GM19395 (cell line): ENCODE measurements at regions not wholly inside any gene's neighbourhood (a gene's known extent, or its start where the extent isn't known, plus 50 kb on each side); places are given as distances from the start of the nearest gene placed in this dataset.

ENCODE experiments used
- ATAC-seq: cut with Tn5 transposase; IDR thresholded peaks from one replicate; pipeline ENCODE4 v1.9.1; 2021; ENCODE audit warnings: mild to moderate bottlenecking, moderate library complexity; ENCODE audit not compliant: unreplicated experiment

GRCh38 chr3:59424268-59425010 is 374.6 kb upstream of the CFAP20DC start:
- no peak for ATAC-seq

DNA sequence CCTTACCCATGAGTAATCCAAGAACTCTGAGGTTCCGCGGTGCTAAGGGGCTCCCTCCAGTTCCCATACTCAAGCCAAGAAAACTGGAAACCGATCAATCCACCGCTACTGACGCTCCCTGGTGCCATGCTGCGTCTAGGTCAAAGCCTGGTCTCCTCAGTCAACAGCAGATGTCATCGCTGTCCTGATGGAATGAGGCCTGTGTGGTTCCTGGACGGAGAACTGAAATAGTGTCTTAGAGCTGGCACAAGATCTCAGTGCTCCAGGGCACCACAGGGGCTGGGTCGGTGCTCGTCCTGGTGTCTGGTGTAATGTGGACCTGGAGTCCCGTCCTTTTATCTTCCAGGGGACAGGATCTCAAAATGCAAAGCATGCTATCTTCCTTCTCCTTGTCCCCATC is 373.9 kb upstream of the CFAP20DC start:
- no peak for ATAC-seq

DNA sequence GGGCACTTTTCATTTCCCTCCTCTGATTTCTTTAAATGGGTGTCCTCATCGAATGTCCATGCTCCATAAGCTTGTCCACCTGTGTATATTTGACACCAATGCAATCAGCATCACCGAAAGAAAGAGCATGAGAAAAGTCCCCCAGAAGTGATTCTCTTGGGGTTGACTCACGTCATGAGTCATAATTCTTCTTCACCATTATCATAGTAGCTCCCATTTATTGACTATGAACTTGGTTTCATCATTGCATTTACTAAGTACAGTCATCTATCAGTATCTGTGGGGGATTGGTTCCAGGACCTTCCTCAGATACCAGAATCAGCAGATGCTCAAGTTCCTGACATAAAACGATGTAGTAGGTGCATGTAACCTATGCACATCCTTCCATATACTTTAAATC is 372.5 kb upstream of the CFAP20DC start:
- no peak for ATAC-seq

GRCh38 chr3:59418836-59419235 is 369.0 kb upstream of the CFAP20DC start:
- ATAC-seq: no peak

GRCh38 chr3:59412516-59412915 is 362.7 kb upstream of the CFAP20DC start:
- ATAC-seq: no peak

DNA sequence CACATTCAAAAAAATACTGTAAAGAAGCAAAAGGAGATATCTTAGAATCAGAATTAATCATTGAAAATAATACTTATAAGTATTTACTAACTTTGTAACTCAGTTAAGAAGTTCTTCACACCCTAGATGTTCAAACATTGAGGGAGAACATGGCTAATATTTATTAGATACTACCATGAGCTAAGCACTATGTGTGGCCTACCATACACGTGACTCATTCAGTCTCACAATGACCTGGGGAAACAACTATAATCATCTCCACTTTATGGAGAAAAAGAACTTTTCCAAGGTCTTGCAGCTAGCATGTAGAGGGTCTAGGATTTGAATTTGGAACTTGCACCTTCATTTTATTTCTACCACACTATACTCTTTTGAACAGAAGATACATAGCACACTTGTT is 361.9 kb upstream of the CFAP20DC start:
- ATAC-seq: no peak

DNA sequence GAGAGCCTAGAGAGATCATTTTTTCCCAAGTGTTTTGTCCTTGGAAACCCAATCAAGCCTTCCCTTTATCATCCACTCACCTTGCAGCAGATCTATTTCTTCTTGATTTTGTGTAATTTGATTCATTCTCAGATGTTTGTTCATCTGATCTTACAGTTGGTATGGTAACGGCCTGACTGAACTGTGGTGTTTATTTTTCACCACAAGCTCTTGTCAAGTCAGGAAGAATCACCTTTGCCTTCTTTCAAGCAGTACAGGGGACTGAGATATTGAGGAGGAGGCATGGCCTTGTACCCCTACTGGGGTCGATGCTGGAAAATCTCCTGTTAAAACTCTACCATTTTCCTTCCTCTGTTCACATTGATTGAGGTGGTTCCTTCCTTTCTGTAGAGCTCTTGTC is 361.4 kb upstream of the CFAP20DC start:
- ATAC-seq: no peak

DNA sequence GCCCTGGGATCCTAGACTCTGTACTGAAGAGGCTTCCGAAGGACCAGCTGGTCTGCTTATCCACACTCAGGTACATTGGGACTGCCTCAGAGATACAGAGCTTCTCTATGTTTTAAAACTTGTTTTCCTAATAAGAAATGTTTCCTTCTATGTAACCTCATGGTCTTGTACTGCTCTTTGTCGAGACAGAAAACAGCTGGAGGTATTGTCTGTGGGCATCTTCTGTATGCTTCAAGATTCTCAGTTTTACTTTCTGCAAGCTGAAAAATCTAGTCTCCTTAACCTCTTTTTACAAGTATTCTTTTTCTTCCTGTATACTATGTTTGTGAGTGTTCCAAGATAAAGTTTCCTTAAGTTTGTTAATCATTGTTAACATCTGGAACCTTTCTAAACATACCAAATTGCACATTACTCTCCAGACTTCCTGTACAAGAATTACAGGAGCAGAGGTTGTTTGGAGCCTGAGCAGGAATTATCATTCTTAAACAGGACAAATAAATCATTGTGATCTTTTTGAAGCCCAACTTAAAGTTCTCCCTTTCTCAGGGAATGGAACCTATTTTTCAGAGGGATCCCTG is 358.3 kb upstream of the CFAP20DC start:
- peak; percentile 74 for ATAC-seq

DNA sequence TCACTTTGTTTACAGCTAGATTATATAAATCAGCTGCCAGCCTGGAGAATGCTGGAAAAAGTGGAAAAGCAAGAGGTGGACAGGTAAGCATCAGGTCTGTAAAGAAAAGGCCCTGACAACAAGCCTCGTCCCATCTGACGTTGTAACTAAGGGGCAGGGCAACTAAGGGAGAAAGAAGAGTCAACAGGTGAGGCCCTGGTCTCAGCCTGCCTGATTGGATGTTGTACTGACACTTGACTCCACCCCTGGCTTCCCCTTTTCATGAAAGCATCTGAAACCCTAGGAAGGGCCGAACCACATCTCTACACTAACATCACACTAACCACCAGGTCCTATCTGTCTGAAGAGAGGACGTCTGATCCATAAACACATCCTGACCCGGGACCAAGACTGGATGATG is 357.6 kb upstream of the CFAP20DC start:
- ATAC-seq: no peak

DNA sequence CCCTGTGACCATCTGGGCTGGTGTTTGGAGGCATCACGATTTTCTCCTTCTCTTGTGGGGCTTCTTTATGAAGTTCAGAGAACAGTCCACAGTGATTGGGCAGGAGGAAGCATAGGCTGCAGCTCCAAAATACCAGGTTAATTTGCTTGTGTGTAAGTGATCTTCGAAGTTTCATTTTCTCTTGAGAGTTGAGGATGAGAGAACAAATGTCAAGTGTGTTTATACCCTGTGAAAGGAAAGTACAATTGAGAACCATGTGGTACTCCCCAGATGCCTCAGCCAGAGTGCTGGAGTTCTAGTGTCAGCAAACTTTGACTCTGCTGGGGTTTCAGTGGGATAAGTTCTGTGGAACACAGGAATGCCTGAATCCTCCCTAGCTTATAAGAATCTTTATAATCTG is 357.1 kb upstream of the CFAP20DC start:
- ATAC-seq: peak; percentile 90

DNA sequence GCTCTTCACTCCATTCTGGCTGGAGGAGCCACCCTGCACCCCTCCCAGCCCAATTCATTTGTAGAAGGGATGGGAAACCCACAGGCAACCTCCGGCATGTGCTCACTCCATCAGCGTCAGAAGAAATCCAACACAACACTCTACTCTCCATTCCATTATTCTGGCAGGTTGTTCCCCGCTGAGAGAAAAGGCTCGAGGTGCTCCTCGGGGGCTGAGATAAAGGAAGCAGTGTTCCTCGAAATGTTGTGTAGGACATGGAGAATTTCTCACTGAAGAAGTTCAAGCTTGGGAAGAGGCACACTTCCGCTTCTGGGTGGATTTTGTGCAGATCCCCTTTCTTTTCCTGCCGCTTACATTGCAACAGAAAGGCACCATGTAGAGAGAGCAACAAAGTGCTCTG is 355.0 kb upstream of the CFAP20DC start:
- no peak for ATAC-seq

DNA sequence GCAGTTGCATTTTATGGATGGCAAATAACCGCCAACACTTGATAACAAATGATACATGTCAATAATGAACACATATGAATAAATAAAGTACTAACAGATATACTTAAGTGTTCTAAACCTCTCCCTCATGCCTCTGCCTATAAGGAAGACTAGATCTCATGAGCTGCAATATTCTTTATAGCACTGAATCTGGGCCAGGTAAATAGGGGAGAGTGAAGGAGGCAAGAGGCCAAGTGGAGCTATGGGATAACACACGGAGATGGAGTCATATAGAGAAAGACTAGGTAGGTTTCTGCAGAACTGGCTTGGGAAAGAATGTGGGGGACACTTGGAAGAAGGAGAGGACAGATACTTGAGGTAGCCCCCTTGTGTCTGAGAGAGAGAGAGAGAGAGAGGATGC is 354.2 kb upstream of the CFAP20DC start:
- ATAC-seq: no peak

- ATAC-seq: peak; percentile 70
Measured at GRCh38 chr3:59401924-59402323, 352.1 kb upstream of the CFAP20DC start.

- ATAC-seq: no peak
Measured at GRCh38 chr3:59392116-59392515, 342.3 kb upstream of the CFAP20DC start.

- ATAC-seq: no peak
Measured at GRCh38 chr3:59391131-59391530, 341.3 kb upstream of the CFAP20DC start.

GRCh38 chr3:59388555-59389270 is 338.9 kb upstream of the CFAP20DC start:
- ATAC-seq: peak; percentile 66

GRCh38 chr3:59386165-59386564 is 336.3 kb upstream of the CFAP20DC start:
- peak; percentile 79 for ATAC-seq

DNA sequence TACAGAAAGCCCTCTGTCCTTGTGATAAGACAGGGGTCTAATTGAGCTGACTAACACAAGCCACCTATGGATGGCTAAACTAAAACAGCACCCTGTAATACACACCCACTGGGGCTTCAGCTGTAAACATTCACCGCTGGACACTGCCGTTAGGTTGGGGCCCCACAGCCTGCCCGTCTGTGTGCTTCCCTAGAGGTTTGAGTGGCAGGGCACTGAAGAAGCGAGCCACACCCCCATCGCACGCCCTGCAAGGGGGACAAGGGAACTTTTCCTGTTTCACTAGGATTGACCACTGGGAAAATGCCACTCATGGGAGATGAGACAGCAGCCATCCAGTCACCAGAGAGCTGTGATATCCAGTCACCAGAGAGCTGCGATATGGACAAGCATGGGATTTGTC is 335.7 kb upstream of the CFAP20DC start:
- ATAC-seq: no peak

DNA sequence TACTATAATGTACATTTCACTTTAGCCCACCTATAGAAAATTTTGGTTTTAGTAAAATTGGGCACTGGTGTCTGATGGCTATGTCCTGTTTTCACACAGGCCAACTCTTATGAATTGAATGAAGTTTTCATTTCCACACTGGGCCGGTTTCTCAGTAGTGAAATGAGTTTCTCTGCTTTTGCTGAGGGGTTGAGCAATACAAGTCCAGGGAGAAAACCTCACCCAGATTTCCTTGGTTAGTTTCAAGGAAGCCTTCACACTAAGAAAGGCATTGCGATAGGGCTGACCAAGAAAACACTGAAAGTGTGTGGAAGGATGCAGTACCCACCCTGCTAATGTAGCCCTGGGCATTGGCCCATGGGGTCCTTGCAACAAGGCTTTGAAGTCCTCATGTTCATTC is 331.5 kb upstream of the CFAP20DC start:
- ATAC-seq: peak; percentile 72

DNA sequence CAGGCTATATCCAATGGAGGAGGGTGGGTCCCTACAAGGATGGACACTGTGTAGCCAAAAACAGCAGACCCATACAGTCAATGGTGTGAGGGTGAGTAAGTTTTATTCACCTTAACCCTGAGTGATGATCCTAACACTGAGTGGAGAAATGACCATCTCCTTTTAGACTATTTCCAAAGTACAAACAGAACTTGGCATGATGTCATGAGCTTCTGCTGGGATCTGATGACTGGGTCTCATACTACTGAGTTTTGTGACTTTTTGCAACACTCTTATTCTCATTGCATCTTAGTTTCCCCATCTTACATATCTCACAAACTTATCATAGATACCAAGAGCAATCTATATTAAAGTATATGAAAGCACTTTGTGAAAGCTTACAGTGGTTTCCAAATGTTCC is 330.3 kb upstream of the CFAP20DC start:
- no peak for ATAC-seq

DNA sequence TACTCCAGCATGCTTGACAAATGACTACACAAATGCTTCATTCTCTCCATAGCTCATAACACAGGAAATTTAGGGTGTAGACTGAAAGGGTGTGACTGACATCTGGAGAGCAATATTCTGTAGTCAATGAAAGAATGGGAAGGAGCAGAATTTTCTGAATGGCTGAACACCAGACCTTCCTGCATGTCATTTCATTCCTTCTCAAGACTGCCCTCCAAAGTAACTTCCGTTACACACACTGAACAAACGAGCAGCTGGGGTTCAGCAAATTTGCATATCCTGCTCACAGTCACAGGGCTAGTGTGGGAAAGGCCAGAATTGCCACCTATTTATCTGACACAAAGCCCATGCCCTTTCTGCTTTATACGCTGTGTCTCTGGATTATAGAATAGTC is 325.0 kb upstream of the CFAP20DC start:
- peak; percentile 100 for ATAC-seq
